Stimulated activated CD4-positive, alpha-beta T cell treated with anti-CD3 and anti-CD28 coated beads, Interleukin-15, amount 100 ng/mL, for 48 hours (primary cell): ENCODE measurements at regions not wholly inside any gene's neighbourhood (a gene's known extent, or its start where the extent isn't known, plus 50 kb on each side); places are given as distances from the start of the nearest gene placed in this dataset.

ENCODE experiments used
- DNase-seq, 2 donors: peaks; one replicate each; pipeline ENCODE4 v3.0.0-alpha.2; 2020; ENCODE audit warnings: low read depth in 2 of 2

DNA sequence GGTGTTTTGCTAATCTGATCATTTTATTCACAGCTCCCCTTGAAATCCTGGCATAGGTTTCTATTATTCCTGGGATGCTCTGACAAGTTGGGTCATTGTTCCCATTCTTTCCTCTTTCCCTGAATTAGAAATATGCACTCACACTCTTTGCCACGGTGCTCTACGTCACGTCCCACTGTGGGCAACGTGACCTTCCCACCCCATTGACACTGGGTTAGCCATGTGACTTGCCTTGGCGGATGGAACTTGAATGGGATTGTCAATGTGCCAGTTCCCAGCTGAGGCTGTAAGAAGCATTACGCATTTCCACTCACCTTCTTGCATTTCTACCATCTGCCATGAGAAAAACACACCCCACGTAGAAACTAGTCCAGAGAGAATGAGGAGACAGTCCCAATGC lies 492.4 kb downstream of the SHISA9 start:
- no peak for DNase-seq

DNA sequence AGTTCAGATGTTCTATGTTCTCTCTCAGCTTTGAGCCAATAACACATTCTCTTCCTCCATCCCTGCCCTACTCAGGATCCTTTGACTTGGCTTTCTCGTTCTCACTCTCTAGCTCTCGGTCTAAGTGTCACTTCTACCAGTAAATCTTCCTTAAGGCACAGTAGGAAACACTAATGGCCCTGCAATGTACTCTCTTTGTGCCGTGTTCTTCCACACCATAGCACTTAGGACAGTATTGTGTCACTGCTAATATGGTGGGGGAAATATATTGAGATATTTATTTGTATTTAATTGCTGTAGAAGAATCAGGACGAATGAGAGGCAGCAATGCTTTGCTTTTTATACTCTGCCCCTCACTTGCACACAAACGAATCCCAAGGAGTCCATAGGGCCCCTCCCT lies 493.1 kb downstream of the SHISA9 start:
- DNase-seq, result no peak

DNA sequence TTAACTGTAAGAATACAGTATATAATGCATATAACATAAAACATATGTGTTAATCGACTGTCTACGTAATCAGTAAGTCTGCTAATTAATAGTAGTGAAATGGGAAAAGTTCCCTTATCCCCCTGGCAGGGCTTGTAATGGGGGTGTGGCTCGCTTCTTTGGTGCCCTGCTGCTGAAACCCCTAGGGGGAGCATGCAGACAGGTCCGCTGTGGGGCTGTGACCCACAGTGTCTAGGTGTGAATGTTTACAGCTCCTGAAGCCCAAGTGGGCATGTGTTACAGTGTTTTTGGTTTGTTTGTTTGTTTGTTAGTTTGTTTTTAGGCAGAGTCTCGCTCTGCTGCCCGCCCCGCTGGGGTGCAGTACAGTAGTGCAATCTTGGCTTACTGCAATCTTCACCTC lies 495.7 kb downstream of the SHISA9 start:
- DNase-seq, result no peak

DNA sequence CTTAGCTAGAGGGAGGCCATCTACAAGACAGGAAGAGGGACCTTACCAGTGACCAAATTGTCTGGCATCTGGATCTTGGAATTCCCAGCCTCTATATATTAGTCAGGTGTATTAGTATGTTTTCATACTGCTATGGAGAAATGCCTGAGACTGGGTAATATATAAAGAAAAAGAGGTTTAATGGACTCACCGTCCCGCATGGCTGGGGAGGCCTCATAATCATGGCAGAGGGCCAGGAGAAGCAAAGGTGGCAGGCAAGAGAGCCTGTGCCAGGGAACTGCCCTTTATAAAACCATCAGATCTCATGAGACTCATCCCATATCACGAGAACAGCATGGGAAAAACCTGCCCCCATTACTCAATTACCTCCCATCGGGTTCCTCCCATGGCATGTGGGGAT lies 500.2 kb downstream of the SHISA9 start:
- DNase-seq, result no peak

DNA sequence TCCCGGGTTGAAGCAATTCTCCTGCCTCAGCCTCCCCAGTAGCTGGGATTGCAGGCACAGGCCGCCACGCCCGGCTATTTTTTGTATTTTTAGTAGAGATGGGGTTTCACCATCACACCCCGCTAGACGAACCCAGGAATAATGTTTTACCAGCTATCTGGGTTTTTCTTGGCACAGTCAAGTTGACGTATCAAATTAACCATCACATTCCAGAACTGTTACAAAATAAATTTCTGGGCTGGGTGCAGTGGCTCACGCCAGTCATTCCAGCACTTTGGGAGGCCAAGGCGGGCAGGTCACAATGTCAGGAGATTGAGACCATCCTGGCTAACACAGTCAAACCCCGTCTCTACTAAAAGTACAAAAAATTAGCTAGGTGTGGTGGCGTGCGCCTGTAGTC lies 501.2 kb downstream of the SHISA9 start:
- no peak for DNase-seq

DNA sequence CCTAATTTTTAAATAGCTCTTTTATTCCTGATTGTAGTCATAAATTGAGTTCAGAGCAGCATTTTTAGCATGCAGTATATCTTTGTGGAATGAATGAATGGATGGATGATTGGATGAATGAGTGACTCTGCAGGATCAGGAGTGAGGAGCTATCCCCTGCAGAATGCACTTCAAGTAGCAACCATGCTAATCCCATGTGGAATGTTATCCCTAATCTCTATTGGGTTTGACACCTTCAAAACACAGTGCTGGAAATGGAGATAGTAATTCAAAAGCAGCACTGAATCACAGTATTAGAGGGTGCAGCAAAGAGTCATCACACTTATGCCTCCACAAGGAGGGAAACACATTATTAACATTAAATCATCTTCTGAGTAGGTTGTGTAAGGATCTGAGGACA lies 501.9 kb downstream of the SHISA9 start:
- no peak for DNase-seq

- DNase-seq, result no peak
Observed at GRCh38 chr16:13414154-13414553, 505.8 kb upstream of the ERCC4 start.

- DNase-seq, result no peak
Observed at GRCh38 chr16:13419589-13419988, 500.4 kb upstream of the ERCC4 start.

GRCh38 chr16:13421726-13422125 lies 498.2 kb upstream of the ERCC4 start:
- no peak for DNase-seq

GRCh38 chr16:13425836-13426235 lies 494.1 kb upstream of the ERCC4 start:
- DNase-seq, result no peak

GRCh38 chr16:13426269-13426668 lies 493.7 kb upstream of the ERCC4 start:
- DNase-seq, result no peak

- no peak for DNase-seq
Observed at GRCh38 chr16:13426736-13427135, 493.2 kb upstream of the ERCC4 start.

DNA sequence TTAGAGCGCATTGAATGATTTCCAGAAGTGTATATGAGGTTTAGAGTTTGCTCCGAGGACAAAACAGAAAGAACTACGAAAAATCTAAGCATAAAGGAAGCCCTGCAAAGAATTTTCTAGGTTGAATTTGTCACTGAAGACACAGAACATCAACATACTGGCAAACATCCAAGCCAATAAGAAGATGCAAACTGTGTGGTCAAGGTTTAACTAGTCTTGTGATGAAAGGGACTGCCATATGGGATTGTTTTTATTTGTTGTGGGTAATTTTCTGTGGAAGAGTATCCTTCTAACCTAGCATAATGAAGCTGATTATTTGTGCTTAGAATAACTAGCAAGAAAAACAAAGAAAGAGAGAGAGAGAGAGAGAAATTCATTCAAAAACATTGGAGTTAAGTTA lies 492.0 kb upstream of the ERCC4 start:
- DNase-seq, result no peak

DNA sequence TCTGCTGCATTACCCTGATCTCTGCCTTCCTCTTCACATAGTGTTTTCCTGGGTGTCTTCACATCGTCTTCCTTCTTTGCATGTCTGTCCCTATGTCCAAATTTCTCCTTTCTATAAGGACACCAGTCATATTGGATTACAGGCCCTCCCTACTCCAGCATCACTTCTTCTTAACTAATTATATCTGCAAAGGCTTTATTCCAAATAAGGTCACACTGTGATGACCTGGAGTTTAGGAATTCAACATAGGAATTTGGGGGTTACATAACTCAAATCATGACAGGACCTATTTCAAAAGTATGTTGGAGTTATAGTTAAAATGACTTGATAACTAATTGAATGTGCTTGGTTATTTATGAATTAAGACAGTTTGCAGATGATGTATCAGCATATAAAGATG lies 490.5 kb upstream of the ERCC4 start:
- no peak for DNase-seq

GRCh38 chr16:13435415-13435814 lies 484.5 kb upstream of the ERCC4 start:
- no peak for DNase-seq

GRCh38 chr16:13435873-13436474 lies 484.0 kb upstream of the ERCC4 start:
- DNase-seq, result no peak

DNA sequence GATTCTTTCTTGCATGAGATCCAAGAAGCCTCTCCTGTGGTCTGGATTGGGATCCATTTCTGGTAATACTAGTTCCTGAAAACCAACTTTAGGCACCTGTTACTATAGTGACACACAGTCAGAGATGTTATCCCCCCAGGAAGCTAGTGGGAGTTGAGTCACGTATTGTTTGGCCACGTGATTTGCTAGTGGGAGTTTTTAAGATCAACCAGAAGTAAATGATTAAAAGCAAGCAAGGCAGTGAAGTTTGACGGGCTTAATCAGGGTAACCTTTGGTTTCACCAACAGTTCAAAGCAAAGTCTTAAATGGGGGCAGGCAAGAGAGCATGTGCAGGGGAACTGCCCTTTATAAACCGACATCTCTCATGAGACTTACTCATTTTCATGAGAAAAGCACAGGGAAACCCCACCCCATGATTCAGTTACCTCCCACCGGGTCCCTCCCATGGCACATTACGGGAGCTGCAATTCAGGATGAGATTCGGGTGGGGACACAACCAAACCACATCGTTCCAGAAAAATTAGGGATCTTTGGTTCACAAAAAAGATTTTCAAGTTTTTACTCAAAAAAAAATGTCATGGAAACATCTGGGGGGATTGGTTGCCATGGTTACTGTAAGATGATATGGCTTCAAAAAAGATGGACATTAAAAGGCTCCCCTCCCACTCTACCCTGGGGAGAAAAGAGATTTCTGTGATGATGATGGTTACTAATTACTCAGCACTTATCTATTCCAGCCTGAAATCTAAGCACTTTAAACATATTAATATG lies 483.1 kb upstream of the ERCC4 start:
- DNase-seq, result no peak

GRCh38 chr16:13437413-13437795 lies 482.6 kb upstream of the ERCC4 start:
- DNase-seq, result no peak

DNA sequence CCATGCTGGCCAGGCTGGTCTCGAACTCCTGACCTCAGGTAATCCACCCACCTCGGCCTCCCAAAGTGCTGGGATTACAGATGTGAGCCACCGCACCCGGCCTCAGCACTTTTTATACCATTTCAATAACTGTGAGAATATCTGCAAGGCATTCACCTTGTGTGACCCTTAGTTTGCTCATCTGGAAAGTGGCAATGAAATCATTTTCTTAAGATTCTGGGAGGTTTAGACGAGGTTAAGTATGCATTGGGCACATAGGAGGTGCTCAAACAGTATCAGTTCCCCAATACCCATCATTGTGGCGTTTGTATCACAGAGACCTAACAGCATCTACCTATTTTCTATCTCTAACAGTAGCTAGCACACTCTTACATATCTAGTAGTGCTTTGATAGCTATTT lies 481.9 kb upstream of the ERCC4 start:
- DNase-seq, result no peak

- DNase-seq, result no peak
Observed at GRCh38 chr16:13439766-13440165, 480.2 kb upstream of the ERCC4 start.

GRCh38 chr16:13441675-13442074 lies 478.3 kb upstream of the ERCC4 start:
- no peak for DNase-seq

- no peak for DNase-seq
Observed at GRCh38 chr16:13448346-13448745, 471.6 kb upstream of the ERCC4 start.

- DNase-seq, result no peak
Observed at GRCh38 chr16:13453325-13453724, 466.6 kb upstream of the ERCC4 start.
